Activated CD8-positive, alpha-beta memory T cell treated with anti-CD3 and anti-CD28 coated beads for 36 hours (primary cell): ENCODE measurements at regions not wholly inside any gene's neighbourhood (a gene's known extent, or its start where the extent isn't known, plus 50 kb on each side); places are given as distances from the start of the nearest gene placed in this dataset.

Source experiments
- CTCF ChIA-PET: fragments of 350-600 bp; sonication (Branson Sonifier 250); formaldehyde crosslinking; loops from one replicate; lab custom pipeline; 2021; ENCODE audit warnings: antibody characterized with exemption; lab: Charles Lee
- POLR2A ChIA-PET: fragments of 350-600 bp; sonication (Branson Sonifier 250); formaldehyde crosslinking; loops from one replicate; lab custom pipeline; 2021; ENCODE audit warnings: antibody characterized with exemption; lab: Charles Lee

- CTCF ChIA-PET: interaction anchor here (1.9 kb wide), 1 partner anchor 16 kb away, joined by 6 read pairs; no protein-coding TSS in a partner anchor
- POLR2A ChIA-PET: no interaction called here
Observed at GRCh38 chr6:144581812-144582537, 296.8 kb downstream of the UTRN start.

- ChIA-PET CTCF (interaction anchor here (1.9 kb wide), 1 partner anchor 14 kb away, joined by 6 read pairs; no protein-coding TSS in a partner anchor), POLR2A (interaction anchor here (0.5 kb wide), 1 partner anchor 525 kb away, joined by 4 read pairs; no protein-coding TSS in a partner anchor)
Observed at GRCh38 chr6:144582939-144583613, 297.9 kb downstream of the UTRN start.

GRCh38 chr6:144583614-144583954, 298.4 kb downstream of the UTRN start:
- POLR2A ChIA-PET: no interaction called here

GRCh38 chr6:144585217-144585814, 300.2 kb downstream of the UTRN start:
- CTCF ChIA-PET: interaction anchor here (0.7 to 1.5 kb wide), 3 partner anchors 13 to 142 kb away, joined by 3 to 4 read pairs (median 3); no protein-coding TSS in a partner anchor
- POLR2A ChIA-PET: no interaction called here

More at GRCh38 chr6:144583614-144583954, 298.4 kb downstream of the UTRN start:
- CTCF ChIA-PET: interaction anchor here (1.9 kb wide), 1 partner anchor 14 kb away, joined by 6 read pairs; no protein-coding TSS in a partner anchor

- ChIA-PET POLR2A (no interaction called here), CTCF (interaction anchor here (1.3 kb wide), 1 partner anchor 23 kb away, joined by 3 read pairs; no protein-coding TSS in a partner anchor)
Observed at GRCh38 chr6:144586986-144587385, 301.9 kb downstream of the UTRN start.

GRCh38 chr6:144588697-144589325, 303.7 kb downstream of the UTRN start:
- ChIA-PET POLR2A (no interaction called here), CTCF (no interaction called here)

GRCh38 chr6:144590532-144590931, 305.4 kb downstream of the UTRN start:
- ChIA-PET POLR2A (no interaction called here), CTCF (no interaction called here)

GRCh38 chr6:144593392-144593791, 308.3 kb downstream of the UTRN start:
- CTCF ChIA-PET: no interaction called here

DNA sequence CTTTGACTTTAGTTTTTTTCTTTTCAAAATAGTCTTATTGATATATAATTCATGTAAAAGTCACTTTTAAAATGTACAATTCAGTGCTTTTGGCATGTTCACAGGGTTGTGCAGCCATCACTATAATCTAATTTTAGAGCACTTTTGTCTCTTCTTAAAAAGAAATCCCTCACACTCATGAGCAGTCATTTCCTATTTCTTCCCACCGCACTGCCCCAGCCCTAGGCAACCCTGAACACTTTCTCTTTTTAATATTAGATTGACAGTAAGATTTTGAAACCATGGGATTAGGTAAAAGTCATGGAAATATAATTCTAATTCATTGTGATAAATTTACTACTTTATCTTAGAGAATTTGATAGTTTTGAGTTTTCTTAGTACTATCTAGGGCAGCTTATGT, 309.4 kb downstream of the UTRN start:
- ChIA-PET CTCF (interaction anchor here (1.2 kb wide), 1 partner anchor 53 kb away, joined by 3 read pairs; no protein-coding TSS in a partner anchor), POLR2A (no interaction called here)

More at GRCh38 chr6:144593392-144593791, 308.3 kb downstream of the UTRN start:
- POLR2A ChIA-PET: no interaction called here

DNA sequence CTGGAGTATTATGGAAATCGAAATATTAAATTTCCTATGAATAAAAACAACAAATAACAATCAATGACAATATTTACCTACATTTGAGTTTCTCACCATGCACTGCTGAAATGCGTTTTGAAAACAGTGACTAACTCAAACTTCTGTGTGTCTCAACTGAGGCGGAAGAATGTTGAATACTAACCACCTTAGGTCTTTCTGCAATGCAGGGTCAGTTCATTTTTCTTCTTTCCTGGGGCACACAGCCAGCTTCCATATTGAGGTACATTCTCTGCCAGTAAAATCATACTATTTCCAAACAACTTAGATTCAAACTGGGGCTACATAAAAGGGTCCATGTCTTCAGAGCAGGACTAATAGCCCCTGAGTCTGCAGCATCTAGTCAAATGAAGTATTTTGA, 310.1 kb downstream of the UTRN start:
- ChIA-PET POLR2A (no interaction called here), CTCF (interaction anchor here (1.2 kb wide), 1 partner anchor 53 kb away, joined by 3 read pairs; no protein-coding TSS in a partner anchor)

DNA sequence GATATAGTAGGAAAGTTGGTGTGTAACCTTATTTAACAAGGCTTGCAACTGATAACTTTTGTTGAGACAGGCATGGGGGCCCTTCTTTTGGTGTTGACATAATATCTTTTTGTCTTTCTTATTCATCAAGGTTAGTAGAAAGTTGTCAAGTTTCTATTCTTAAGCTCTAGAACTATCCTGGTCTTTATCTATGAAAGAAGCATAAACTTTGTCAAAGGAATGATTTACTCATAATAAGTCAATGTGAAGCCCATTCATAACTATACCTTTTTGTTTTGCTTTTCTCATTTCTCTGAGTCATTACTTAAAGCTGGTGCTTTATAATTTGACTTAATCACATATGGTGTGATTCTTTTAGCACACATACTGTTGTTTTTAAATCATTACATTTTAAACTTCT, 312.4 kb downstream of the UTRN start:
- ChIA-PET POLR2A (no interaction called here), CTCF (interaction anchor here (1.3 kb wide), 1 partner anchor 14 kb away, joined by 6 read pairs; no protein-coding TSS in a partner anchor)

DNA sequence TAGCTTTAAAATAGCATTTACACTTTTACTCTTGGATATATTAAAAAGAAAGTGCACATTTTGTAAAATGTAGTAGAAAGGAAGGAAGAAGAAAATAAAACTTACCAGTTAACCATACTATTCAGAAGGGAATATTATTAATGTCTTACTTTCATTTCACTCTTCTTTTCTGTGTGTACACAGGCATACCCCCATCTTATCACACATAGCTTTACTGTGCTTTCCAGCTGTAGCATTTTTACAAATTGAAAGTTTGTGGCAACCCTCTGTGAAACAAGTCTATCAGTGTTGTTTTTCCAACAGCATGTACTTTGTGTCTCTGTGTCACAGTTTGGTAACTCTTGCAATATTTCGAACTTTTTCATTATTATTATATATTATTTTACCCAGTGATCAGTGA, 314.5 kb downstream of the UTRN start:
- CTCF ChIA-PET: no interaction called here
- POLR2A ChIA-PET: no interaction called here

- POLR2A ChIA-PET: no interaction called here
- CTCF ChIA-PET: no interaction called here
Observed at GRCh38 chr6:144601221-144601620, 316.1 kb downstream of the UTRN start.

- POLR2A ChIA-PET: no interaction called here
Observed at GRCh38 chr6:144602523-144603180, 317.5 kb downstream of the UTRN start.

DNA sequence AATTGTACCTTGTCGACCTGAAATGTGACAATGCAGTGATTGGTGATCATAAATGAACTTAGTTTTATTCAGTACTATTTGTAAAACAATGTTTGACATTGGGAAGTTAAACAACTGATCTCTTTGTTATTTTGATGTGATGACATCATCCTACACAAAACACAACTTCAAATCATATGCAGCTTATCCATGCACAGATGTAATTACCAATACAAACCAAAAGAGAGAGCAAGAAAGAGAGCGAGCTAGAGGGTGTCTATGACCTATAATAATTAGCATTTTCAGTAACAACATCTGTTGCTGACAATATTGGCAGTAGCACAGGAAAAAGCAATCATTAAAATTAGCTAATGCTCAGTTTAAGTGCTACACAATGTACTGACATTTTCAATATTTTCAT, 320.9 kb downstream of the UTRN start:
- ChIA-PET CTCF (no interaction called here), POLR2A (no interaction called here)

More at GRCh38 chr6:144602523-144603180, 317.5 kb downstream of the UTRN start:
- CTCF ChIA-PET: no interaction called here

GRCh38 chr6:144607998-144608735, 323.0 kb downstream of the UTRN start:
- CTCF ChIA-PET: no interaction called here
- POLR2A ChIA-PET: no interaction called here

DNA sequence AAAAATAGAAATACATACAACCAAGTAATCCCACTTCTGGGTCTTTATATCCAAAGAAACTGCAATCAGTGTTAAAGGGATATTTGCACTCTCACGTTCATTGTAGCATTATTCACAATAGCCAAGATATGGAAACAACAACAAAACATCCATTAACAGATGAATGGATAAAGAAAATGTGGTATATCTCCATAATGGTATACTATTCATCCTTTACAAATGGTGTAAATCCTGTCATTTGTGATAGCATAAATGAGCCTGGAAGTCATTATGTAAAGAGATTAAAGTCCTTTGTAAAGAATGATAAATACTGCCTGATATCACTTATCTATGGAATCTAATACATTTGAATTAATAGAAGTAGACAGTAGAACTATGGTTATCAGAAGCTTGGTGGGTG, 327.7 kb downstream of the UTRN start:
- CTCF ChIA-PET: no interaction called here
- POLR2A ChIA-PET: no interaction called here

DNA sequence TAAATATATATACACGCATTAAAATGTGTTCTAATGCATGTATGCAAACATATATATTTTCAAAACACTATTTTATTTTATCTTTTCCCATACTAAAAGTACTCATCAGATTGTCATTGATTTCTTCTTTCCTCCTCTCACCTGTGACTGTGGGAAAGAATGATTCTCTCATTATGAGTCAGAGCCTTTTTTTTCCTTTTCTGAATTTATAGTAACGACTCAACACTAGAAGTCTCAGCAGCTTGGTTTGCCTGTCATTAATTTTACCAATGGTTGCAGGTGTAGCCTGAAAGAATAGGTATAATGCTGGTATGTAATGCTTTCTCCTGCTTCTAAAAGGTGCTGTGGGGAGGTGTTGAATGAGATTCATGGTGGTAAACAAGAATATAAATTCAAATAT, 328.7 kb downstream of the UTRN start:
- ChIA-PET POLR2A (no interaction called here), CTCF (no interaction called here)
